NCI-H345 treated with DMSO at 0.1 percent for 48 hours (cell line): ENCODE measurements at regions not wholly inside any gene's neighbourhood (a gene's known extent, or its start where the extent isn't known, plus 50 kb on each side); places are given as distances from the start of the nearest gene placed in this dataset.
"Not testable (repeated sequence)": the region's sequence is repeated elsewhere in the genome, so short reads cannot be mapped to it uniquely, and the experiment has no call there.

Source experiments
- DNase-seq: peaks from one replicate; lab custom pipeline; 2025; ENCODE audit not compliant: unreplicated experiment; lab: John Stamatoyannopoulos, UW

GRCh38 chr10:129046962-129047361 lies 420.1 kb upstream of the MGMT start:
- no peak for DNase-seq

GRCh38 chr10:129047600-129047999 lies 419.4 kb upstream of the MGMT start:
- no peak for DNase-seq

GRCh38 chr10:129048513-129048912 lies 418.5 kb upstream of the MGMT start:
- no peak for DNase-seq

- no peak for DNase-seq
These were observed 417.5 kb upstream of the MGMT start for GRCh38 chr10:129049501-129049900.

- DNase-seq = no peak
These were observed 411.8 kb upstream of the MGMT start for GRCh38 chr10:129055225-129055624.

GRCh38 chr10:129055986-129056385 lies 411.1 kb upstream of the MGMT start:
- no peak for DNase-seq

GRCh38 chr10:129056734-129057689 lies 410.0 kb upstream of the MGMT start:
- DNase-seq = no peak

- no peak for DNase-seq
These were observed 409.0 kb upstream of the MGMT start for GRCh38 chr10:129057856-129058663.

GRCh38 chr10:129058664-129059155 lies 408.3 kb upstream of the MGMT start:
- DNase-seq = no peak

GRCh38 chr10:129059977-129060376 lies 407.1 kb upstream of the MGMT start:
- no peak for DNase-seq

- DNase-seq = no peak
These were observed 403.8 kb upstream of the MGMT start for GRCh38 chr10:129063212-129063611.

GRCh38 chr10:129063877-129064276 lies 403.2 kb upstream of the MGMT start:
- no peak for DNase-seq

- DNase-seq = not testable (repeated sequence)
These were observed 400.5 kb upstream of the MGMT start for GRCh38 chr10:129066529-129066928.

GRCh38 chr10:129071411-129071810 lies 395.6 kb upstream of the MGMT start:
- not testable (repeated sequence) for DNase-seq

GRCh38 chr10:129074939-129075338 lies 392.1 kb upstream of the MGMT start:
- no peak for DNase-seq

GRCh38 chr10:129075508-129075907 lies 391.5 kb upstream of the MGMT start:
- no peak for DNase-seq

- no peak for DNase-seq
These were observed 391.1 kb upstream of the MGMT start for GRCh38 chr10:129075927-129076326.

- no peak for DNase-seq
These were observed 388.7 kb upstream of the MGMT start for GRCh38 chr10:129078346-129078745.

- no peak for DNase-seq
These were observed 388.3 kb upstream of the MGMT start for GRCh38 chr10:129078746-129079145.

- DNase-seq = no peak
These were observed 387.3 kb upstream of the MGMT start for GRCh38 chr10:129079705-129080104.

GRCh38 chr10:129085811-129086210 lies 381.2 kb upstream of the MGMT start:
- no peak for DNase-seq

GRCh38 chr10:129089341-129089740 lies 377.7 kb upstream of the MGMT start:
- DNase-seq = no peak
